Activated CD4-positive, alpha-beta T cell treated with anti-CD3 and anti-CD28 coated beads, Interleukin-2, Interleukin-6, amounts not matched to agents 100 ng/mL and 50 ng/mL, durations not matched to agents 16 hours and 8 hours (primary cell): ENCODE measurements at regions not wholly inside any gene's neighbourhood (a gene's known extent, or its start where the extent isn't known, plus 50 kb on each side); places are given as distances from the start of the nearest gene placed in this dataset.
"Not testable (repeated sequence)": the region's sequence is repeated elsewhere in the genome, so short reads cannot be mapped to it uniquely, and the experiment has no call there.

ENCODE experiments used
- DNase-seq: peaks from one replicate; pipeline ENCODE4 v3.0.0-alpha.2; 2020

DNA sequence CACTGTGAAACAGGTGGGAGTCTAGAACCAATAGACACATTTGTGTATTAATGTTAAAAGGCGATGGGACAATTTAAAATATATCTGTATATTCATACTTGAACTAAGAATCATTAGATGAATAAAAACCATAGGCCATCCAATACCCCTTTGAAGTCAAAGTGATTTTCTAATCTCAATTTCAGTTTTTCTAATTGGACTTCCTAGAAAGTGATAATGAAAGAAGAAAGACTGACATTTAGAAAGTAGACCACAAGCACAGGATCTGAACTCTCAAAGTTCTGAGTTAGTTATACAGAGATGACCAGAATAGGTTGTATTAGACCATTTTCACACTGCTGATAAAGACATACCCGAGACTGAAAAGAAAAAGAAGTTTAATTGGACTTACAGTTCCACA, 412.8 kb upstream of the PIK3R1 start:
- no peak for DNase-seq

DNA sequence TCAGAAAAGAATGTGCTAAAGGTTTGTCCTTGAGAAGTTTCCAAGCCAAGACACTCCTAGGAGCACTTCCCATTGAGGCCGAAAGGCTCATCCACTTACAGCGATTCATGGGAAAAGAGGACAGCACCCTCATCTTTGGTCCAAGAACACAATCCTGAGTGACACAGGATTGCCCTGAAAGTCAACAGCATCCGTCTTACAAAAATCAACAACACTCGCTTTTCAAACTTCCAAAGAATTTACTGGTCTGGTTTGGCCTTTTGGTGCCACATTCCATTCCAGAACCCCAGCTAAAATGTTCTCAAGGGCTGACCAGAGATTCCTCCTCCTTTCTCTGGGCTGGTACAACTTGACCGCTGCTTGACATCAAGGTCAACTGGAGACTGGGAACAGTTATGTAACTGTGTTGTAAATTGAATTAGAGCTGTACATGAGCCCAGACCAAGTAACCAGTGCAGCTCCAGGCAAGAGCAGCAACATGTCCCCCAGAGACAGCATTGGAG, 415.8 kb upstream of the PIK3R1 start:
- no peak for DNase-seq

DNA sequence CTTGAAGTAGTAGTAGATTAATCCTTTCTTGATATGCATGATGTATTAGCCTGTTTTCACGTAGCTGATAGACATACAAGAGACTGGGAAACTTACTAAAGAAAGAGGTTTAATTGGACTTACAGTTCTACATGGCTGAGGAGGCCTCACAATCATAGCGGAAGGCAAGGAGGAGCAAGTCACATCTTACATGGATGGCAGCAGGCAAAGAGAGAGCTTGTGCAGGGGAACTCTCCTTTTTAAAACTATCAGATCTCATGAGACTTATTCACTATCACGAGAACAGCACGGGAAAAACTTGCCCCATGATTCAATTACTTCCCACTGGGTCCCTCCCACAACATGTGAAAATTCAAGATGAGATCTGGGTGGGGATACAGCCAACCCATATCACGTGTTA, 417.1 kb upstream of the PIK3R1 start:
- DNase-seq = not testable (repeated sequence)

DNA sequence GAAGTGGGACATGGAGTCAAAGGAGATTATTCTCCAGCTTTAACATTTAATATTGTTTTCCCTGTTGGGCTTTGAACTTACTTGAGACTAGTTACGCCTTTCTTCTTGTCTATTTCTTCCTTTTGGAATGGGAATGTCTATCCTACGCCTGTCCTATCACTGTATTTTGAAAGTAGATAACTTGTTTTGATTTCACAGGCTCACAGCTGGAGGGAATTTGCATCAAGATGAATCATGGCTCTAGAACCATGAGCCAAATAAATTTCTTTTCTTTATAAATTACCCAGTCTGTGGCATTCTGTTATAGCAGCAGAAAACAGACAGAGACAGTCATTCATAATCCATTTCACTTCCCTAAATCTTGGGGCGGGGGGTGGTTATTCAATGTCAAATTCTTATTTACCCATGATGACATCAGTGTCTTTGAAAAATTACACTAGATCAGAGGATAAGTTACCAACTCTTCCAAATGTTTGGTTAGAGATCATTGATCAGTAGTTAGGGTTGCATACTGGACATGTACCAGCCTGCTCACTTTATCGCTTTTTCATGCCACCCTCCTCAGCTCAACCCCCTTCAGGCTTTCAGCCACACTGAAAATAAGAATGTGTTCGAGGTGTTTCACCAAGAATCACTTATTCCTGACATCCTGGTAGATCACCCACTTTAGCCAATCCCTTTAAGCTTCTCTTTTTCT, 419.6 kb upstream of the PIK3R1 start:
- DNase-seq = no peak

DNA sequence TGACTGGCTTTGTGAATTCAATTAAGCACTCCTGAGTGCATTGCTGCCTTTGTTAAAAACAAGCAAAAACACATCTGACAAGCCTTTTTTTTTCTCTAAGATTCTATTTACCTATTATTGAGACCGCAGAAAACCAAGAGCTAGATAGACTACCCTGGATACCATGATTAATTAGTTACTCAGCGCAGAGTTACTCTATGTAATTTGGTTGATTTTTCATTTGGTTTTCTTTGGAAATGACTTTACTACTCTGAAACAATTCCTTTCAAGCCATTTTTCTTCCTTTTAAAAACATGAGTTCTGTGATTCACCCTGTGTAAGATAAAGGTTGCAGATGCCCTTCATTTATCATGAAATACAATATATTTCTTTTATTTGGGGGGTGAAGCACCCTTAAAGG, 421.6 kb upstream of the PIK3R1 start:
- DNase-seq = no peak

DNA sequence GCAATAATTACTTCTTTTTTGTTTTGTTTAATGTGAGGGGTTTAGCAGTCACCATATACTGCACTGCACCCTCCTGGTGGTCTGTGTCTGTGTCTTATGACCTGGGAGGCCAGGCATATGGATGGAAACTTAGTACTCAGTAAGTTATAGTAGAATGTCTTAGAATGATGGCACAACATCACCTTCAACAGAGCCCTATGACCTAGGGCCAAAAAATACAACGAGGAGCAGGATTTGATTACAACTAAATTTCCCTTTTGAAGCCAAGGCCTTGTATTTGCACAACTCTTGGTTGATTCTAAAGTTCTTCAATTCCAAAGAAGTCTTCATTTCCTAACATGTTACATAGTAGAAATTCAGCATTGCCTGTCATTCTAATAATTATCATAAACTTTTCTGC, 422.1 kb upstream of the PIK3R1 start:
- no peak for DNase-seq

DNA sequence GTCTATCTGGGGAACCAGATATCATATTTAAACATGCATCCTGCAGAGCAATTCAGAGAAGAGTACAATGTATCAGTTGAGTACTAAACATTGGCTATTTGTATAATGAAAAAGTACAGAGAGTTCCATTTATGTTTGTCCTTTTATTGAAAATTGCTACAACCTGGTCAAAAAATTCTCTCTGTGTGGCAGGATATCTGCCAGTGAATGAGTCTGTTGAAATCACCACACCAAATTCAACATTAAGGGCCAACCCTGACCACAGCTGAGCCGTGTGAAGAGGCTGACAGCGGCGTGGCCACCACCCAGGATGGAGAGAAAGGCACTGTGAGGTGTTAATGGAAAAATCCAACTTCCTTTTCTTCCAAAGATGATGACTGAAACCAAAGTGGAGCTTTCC, 422.7 kb upstream of the PIK3R1 start:
- DNase-seq = no peak

DNA sequence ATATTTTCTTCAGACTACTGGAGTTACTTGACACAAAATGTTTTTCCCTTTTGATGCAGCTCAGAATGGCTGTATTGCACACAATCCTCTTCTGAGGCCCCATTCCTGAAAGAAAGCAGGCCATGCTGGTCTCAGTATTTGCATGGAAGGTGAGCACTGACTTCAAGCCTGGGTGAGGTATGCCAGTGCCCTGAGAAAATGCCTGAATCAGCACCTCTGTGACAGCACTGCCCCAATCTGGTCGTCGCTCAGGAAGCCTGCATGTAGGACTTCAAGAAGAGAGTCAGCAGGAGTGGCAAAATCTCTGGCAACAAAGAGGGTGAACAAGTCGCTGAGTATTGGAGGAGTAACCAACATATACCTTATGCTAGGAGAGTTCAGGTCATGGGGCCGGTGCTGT, 425.2 kb upstream of the PIK3R1 start:
- DNase-seq = no peak

DNA sequence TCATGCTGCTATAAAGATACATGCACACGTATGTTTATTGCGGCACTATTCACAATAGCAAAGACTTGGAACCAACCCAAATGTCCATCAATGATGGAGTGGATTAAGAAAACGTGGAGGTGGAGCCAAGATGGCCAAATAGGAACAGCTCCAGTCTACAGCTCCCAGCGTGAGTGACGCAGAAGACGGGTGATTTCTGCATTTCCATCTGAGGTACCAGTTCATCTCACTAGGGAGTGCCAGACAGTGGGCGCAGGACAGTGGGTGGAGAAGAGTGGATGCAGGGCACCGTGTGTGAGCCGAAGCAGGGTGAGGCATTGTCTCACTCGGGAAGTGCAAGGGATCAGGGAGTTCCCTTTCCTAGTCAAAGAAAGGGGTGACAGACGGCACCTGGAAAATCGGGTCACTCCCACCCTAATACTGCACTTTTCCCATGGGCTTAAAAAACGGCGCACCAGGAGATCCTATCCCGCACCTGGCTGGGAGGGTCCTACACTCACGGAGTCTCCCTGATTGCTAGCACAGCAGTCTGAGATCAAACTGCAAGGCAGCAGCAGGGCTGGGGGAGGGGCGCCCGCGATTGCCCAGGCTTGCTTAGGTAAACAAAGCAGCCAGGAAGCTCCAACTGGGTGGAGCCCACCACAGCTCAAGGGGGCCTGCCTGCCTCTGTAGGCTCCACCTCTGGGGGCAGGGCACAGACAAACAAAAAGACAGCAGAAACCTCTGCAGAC, 435.5 kb upstream of the PIK3R1 start:
- DNase-seq = not testable (repeated sequence)

DNA sequence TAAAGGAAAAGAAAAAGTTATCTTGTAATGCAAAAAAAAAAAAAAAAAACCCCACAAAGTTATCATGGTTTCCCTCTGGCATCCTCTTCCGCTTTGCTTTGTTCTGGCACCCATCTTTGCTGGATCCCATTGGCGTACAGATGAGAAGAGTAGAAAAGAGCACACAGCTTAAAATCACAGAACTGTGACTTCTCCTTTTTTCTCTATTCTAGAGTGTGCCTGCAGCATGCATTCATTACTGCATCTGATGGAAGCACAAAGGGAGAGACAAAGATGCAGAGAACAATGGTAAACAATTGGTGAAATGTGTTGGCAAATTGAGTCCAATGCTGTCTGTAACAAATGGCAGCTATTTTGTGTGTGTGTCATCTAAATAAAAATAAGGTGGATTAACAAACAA, 440.8 kb upstream of the PIK3R1 start:
- DNase-seq = no peak

DNA sequence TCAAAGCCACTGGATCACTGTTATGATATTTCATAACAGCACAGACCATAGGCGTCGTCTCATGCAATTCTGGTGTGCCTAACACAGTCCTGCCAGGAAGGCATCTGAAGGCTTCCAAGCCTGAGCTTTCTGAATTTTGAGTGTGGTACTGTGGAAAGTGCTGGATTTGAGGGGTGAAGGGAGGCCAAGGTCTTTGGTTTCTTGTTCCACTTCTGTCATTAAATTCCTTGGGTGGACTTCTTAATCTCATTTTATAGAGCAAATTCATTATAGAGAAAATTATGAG, 441.3 kb upstream of the PIK3R1 start:
- no peak for DNase-seq

DNA sequence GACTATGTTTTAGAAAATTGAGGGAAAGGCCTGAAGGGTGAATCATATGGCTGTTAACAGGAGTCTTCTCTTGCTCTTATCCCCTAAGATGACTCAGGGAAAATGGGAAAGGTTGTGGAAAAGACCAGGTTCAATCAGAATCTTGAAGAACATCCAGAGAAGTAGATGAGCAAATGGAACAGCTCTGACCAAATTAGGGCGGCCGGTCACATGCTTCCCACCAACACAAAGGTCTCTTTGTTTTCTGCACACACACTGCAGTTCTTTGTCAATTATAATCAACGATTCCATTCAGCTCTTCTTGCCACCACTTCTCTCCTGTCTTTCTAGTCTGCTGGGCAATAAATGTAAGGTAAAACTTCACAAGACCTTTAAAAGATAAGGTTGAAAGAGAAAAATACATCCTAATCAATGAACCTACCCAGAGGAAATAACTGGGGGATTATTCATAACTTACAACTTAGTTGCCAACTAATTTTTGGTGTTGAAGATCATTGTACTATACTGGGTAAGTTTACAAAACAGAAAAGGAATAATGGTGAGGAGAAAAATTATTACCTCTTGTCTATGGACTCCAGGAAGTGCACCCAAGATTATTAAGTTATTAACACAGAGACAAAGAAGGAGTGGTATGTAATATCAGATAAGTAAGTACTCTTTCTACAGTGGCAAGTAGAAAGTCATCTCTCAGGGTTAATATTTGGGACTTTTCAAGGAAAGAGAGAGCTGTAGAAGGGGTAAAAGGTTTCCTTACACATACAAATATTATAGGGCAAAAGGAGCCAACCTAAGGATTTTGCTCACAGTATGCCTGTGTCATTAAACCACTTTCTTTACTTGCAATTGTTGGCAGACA, 441.9 kb upstream of the PIK3R1 start:
- DNase-seq = no peak

DNA sequence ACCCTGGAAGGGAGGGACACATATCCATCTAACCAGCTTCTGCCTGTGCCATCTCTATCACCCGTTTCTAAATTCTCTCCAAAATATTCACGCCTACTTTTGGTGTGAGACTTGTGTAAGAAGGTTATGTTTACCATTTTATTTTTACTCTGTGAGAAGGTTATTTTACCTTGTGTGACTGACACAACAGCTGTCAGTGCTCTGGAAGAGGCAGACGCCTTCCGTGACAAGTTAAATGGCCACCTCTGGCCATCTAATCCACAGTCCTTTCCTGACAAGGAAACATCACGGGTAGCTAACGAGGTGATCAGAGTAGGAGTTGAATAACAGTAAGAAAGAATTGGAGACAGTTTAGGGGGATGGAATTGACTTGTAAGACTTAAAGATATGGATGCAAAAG, 443.8 kb upstream of the PIK3R1 start:
- no peak for DNase-seq

DNA sequence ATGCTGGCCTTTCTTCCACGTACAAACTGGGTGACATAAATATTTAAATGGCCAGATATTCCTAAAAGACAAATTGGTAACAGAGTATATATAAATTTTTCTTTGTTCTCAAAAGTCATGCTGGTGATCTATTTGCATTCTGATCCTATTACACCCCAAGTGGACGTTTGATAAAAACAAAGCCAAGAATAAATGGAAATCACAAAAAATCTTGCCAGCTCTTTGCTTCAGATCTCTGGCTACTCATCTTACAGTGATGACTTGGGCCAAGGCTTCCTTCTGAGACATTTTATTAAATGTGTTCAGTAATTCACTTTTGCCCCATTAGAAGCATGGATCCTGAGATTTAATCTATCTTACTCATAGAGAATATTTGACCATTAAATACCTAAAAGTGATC, 444.3 kb upstream of the PIK3R1 start:
- DNase-seq = no peak

DNA sequence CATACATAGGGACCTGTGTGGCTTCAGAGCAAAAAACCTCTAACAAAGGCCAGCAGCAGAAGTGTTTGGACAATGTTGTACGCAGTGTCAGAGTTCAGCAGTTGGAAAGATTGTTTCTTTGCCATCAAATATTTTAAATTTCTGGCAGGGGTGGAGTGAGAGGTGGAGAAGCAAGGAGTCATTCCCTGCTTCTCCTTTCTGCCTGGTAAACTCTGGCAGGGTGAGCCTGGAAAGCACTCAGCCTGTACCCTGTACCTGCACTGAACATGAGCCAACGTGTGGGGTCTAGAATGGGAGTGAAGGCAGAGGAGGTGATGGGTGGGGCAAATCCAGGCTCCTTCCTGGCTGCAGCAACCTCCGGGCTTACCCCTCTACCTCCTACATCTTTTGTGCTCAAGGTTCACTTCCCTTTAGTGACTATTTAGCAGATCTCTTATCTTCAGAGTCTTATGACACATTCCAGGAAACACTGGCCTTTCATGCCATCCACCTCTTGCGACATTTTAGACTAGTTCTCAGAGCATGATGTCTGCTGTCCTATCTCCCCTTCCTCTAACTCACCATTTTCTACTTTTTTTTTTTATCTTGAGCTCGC, 445.0 kb upstream of the PIK3R1 start:
- no peak for DNase-seq

DNA sequence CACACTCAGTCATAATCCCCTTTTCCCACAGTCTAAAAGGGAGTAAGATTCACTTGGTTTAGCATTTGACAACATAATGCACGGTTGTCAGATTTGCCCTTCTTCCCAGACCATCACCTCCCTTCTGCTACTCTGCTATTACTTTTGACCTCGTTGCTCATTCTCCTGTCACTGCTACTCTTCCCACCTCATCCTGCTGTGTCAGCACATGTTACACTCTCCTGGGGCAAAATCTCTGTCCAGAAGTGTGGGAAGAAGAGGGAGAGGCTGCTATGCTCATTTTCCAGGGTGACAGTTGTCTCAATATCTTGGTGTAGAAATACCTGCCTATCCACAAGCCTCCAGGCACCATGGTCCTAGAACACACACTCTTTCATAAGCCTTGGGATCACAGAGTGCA, 449.9 kb upstream of the PIK3R1 start:
- DNase-seq = no peak

DNA sequence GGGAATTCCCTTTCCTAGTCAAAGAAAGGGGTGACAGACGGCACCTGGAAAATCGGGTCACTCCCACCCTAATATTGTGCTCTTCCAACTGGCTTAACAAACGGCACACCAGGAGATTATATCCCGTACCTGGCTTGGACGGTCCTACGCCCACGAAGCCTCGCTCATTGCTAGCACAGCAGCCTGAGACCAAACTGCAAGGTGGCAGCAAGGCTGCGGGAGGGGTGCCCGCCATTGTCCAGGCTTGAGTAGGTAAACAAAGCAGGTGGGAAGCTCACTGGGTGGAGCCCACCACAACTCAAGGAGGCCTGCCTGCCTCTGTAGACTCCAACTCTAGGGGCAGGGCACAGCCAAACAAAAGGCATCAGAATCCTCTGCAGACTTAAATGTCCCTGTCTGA, 457.8 kb upstream of the PIK3R1 start:
- not testable (repeated sequence) for DNase-seq

DNA sequence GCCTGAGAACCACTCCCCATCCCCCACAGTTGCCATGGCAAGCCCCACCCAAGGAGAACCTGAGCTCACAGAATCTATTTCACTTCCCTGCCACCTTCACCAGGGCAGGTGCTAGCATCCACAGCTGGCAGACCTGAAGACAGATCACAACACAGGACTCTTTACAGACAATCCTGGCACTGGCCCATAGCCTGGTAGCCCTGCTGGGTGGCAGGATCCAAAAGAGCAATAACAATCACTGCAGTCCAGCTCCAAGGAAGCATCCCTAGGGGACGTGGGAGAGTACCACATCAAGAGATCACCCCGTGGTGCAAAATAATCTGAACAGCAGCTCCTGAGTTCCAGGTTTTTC, 463.2 kb upstream of the PIK3R1 start:
- DNase-seq = no peak

DNA sequence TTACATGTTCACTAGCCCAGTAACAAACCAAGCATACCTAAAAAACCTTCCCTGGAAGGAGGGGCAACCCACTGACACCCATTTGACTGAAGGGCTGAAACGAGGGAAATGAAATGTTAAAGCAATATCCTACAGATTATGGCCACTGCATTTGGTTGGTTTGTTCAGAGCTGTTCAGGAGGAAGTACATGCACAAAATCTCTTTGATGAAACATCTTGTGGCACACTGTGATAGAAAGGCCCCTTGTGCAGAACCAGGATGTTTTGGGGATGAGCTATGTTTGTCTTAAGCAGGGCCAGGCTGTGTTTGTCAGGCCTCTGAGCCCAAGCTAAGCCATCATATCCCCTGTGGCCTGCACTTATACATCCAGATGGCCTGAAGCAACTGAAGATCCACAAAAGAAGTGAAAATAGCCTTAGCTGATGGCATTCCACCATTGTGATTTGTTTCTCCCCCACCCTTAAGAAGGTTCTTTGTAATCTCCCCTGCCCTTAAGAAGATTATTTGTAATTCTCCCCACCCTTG, 467.3 kb upstream of the PIK3R1 start:
- no peak for DNase-seq

DNA sequence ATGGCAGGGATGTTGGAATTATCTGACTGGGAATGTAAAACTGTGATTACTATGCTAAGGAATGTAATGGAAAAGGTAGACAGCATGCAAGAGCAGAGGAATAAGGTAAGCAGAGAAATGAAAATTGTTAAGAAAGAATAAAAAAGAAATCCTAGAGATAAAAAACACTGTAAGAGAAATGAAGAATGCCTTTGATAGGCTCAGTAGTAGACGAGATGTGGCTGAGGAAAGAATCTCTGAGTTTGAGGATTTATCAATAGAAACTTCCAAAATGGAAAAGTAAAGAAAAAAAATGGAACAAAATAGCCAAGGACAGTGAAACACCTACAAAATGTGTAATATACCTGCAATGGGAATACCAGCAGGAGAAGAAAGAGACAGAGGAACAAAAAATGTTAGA, 468.5 kb upstream of the PIK3R1 start:
- no peak for DNase-seq

DNA sequence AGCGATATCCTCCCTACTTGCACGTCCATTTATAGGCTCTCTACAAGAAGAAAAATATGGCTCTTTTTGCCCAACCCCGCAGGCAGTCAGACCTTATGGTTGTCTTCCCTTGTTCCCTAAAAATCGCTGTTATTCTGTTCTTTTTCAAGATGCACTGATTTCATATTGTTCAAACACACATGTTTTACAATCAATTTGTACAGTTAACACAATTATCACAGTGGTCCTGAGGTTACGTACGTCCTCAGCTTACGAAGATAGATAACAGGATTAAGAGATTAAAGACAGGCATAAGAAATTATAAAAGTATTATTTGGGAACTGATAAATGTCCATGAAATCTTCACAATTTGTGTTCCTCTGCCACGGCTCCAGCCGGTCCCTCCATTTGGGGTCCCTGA, 468.9 kb upstream of the PIK3R1 start:
- DNase-seq = not testable (repeated sequence)

DNA sequence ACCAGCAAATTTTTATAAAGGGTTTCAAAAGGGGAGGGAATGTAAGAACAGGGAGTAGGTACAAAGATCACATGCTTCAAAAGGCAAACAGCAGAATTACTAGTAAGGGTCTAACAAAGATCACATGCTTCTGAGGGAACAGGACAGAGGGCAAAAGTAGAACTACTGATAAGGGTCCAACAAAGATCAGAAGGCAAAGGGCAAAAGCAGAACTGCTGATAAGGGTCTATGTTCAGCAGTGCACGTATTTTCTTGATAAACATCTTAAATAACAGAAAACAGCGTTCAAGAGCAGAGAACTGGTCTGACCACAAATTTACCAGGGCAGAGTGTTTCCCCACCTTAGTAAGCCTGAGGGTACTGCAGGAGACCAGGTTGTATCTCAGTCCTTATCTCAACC, 469.5 kb upstream of the PIK3R1 start:
- DNase-seq = no peak

DNA sequence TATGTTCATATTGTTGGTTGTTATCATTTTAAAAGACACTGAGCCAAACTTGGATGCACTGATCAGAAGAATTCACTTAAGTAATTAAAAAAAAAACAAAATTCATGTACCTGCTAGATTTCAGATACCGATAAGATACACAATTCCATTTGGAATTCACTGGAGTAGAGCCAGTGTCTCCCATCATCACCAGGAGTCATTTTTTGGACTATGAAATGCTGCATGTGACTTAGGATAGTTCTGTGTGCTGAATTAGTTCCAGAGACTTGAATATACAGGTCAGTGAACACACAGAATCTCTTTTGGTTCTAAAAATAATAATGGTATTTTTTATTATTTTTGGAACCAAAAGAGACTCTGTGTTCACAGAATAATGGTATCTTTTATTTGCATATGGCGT, 482.6 kb upstream of the PIK3R1 start:
- no peak for DNase-seq
